Progenitor cell of endocrine pancreas (in vitro differentiated cells): ENCODE measurements at regions not wholly inside any gene's neighbourhood (a gene's known extent, or its start where the extent isn't known, plus 50 kb on each side); places are given as distances from the start of the nearest gene placed in this dataset.

ENCODE experiments used
- DNase-seq: peaks from one replicate; pipeline ENCODE4 v3.0.0; 2021; ENCODE audit warnings: low spot score; ENCODE audit not compliant: unreplicated experiment
- H3K27ac Mint-ChIP-seq: 2 replicates; pipeline ENCODE4 v1.8.0; 2021; ENCODE audit warnings: mild to moderate bottlenecking, moderate library complexity, mixed read lengths
- H3K27me3 Mint-ChIP-seq: 2 replicates; pipeline ENCODE4 v1.8.0; 2021; ENCODE audit warnings: mixed read lengths
- H3K36me3 Mint-ChIP-seq: 2 replicates; pipeline ENCODE4 v1.8.0; 2022; ENCODE audit warnings: mixed read lengths; ENCODE audit not compliant: insufficient read depth
- H3K4me1 Mint-ChIP-seq: 2 replicates; pipeline ENCODE4 v1.8.0; 2021; ENCODE audit warnings: low read depth, mixed read lengths
- H3K4me3 Mint-ChIP-seq: 2 replicates; pipeline ENCODE4 v1.8.0; 2021; ENCODE audit warnings: low read depth, mild to moderate bottlenecking, moderate library complexity, mixed read lengths
- H3K9me3 Mint-ChIP-seq: 2 replicates; pipeline ENCODE4 v1.8.0; 2021; ENCODE audit warnings: low read depth, mixed read lengths
- TF ChIP-seq, protein P1 (sequence below): fragments of 200-600 bp; sonication (generic); IDR thresholded peaks from one replicate; pipeline ENCODE4 v1.5.0; 2021; ENCODE audit warnings: antibody characterized with exemption, mild to moderate bottlenecking; ENCODE audit not compliant: unreplicated experiment

DNA sequence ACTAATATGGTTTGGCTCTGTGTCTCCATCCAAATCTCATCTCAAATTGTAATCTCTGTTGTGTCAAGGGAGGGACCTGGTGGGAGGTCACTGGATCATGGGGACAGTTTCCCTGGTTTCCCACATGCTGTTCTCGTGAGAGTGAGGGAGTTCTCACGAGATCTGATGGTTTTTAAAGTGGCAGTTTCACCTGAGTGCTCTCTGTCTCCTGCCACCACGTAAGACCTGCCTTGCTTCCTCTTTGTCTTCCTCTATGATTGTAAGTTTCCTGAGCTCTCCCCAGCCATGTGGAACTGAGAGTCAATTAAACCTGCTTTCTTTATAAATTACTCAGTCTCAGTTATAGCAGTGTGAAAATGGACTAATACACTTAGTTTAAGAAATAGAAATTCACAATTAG is 228.9 kb downstream of the CD47 start:
- peaks cover 2% of the 10 kb centered on the region for H3K4me1 Mint-ChIP-seq

DNA sequence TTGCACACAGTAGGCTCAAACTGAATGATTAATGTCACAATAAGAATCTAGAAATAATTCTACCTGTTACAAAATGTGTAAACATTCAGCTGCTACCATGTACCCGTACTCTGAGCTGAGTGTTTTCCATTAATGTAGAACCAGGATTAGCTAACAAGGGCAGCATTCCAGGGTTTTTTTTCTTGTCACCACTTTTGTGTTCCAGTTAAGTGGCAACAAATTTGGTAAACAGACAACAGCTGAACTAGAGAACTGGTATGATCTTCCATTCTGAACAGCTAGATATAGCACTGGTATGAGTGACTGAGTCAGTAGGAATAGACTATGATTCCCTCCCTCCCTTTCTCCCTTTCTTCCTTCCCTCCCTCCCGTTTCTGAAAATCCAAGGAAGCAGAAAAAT is 229.4 kb downstream of the CD47 start:
- Mint-ChIP-seq H3K4me1 (no peaks in the 10 kb centered on the region), H3K4me3 (no peak overlapping the region), H3K27ac (no peak overlapping the region), H3K27me3 (no peaks in the 10 kb centered on the region), H3K36me3 (no peaks in the 10 kb centered on the region), H3K9me3 (no peaks in the 10 kb centered on the region)
- DNase-seq = no peak
- TF ChIP-seq, protein P1, sequence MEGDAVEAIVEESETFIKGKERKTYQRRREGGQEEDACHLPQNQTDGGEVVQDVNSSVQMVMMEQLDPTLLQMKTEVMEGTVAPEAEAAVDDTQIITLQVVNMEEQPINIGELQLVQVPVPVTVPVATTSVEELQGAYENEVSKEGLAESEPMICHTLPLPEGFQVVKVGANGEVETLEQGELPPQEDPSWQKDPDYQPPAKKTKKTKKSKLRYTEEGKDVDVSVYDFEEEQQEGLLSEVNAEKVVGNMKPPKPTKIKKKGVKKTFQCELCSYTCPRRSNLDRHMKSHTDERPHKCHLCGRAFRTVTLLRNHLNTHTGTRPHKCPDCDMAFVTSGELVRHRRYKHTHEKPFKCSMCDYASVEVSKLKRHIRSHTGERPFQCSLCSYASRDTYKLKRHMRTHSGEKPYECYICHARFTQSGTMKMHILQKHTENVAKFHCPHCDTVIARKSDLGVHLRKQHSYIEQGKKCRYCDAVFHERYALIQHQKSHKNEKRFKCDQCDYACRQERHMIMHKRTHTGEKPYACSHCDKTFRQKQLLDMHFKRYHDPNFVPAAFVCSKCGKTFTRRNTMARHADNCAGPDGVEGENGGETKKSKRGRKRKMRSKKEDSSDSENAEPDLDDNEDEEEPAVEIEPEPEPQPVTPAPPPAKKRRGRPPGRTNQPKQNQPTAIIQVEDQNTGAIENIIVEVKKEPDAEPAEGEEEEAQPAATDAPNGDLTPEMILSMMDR = no peak

More for the DNA sequence above, 228.9 kb downstream of the CD47 start:
- H3K27me3 Mint-ChIP-seq = no peaks in the 10 kb centered on the region
- no peak overlapping the region for H3K4me3 Mint-ChIP-seq
- H3K27ac Mint-ChIP-seq = no peak overlapping the region
- TF ChIP-seq, protein P1 = no peak
- DNase-seq = no peak
- H3K36me3 Mint-ChIP-seq = no peaks in the 10 kb centered on the region
- no peaks in the 10 kb centered on the region for H3K9me3 Mint-ChIP-seq
